A673 (cell line): ENCODE measurements at regions not wholly inside any gene's neighbourhood (a gene's known extent, or its start where the extent isn't known, plus 50 kb on each side); places are given as distances from the start of the nearest gene placed in this dataset.

Source experiments
- BruUV-seq: library from RNA; stranded (reverse); fragments of 400-500 nt; replicated peaks from 2 replicates; lab custom pipeline; 2021; lab: Mats Ljungman, UMichigan
- CTCF ChIA-PET: fragments of 300-600 bp; sonication (Branson Sonifier 250); formaldehyde crosslinking; loops from one replicate; lab custom pipeline; 2022; ENCODE audit warnings: antibody characterized with exemption; lab: Charles Lee
- POLR2A ChIA-PET: fragments of 300-600 bp; sonication (Branson Sonifier 250); formaldehyde crosslinking; loops from one replicate; lab custom pipeline; 2022; ENCODE audit warnings: antibody characterized with exemption; ENCODE audit not compliant: low non-redundant PET; lab: Charles Lee
- DNase-seq: peaks from one replicate; pipeline ENCODE4 v3.0.0-alpha.2; 2015; ENCODE audit warnings: low spot score
- H3K27ac ChIP-seq: fragments of 200-600 bp; sonication (generic); 2 replicates; pipeline ENCODE4 v1.5.1; 2016; ENCODE audit warnings: mixed run types, low read depth, mild to moderate bottlenecking, mixed read lengths, antibody characterized with exemption, low read length; ENCODE audit not compliant: poor library complexity, severe bottlenecking
- H3K27me3 ChIP-seq: fragments of 200-600 bp; sonication (generic); replicated peaks from 2 replicates; pipeline ENCODE4 v1.6.1; 2017; ENCODE audit warnings: mixed run types, low read depth, mild to moderate bottlenecking, mixed read lengths, antibody characterized with exemption, low read length; ENCODE audit not compliant: insufficient read depth, poor library complexity
- H3K36me3 ChIP-seq: fragments of 200-600 bp; sonication (generic); 2 replicates; pipeline ENCODE4 v1.6.1; 2016; ENCODE audit warnings: mixed run types, mild to moderate bottlenecking, mixed read lengths, antibody characterized with exemption, low read length; ENCODE audit not compliant: insufficient read depth, poor library complexity, severe bottlenecking
- H3K4me1 ChIP-seq: fragments of 200-600 bp; sonication (generic); 2 replicates; pipeline ENCODE4 v1.6.1; 2017; ENCODE audit warnings: mixed run types, mild to moderate bottlenecking, mixed read lengths, antibody characterized with exemption, low read length; ENCODE audit not compliant: insufficient read depth, poor library complexity, severe bottlenecking
- H3K4me3 ChIP-seq: fragments of 200-600 bp; sonication (generic); 2 replicates; pipeline ENCODE4 v1.5.1; 2016; ENCODE audit warnings: low read depth, mixed run types, mild to moderate bottlenecking, mixed read lengths, low read length; ENCODE audit not compliant: poor library complexity, severe bottlenecking
- H3K9me3 ChIP-seq: fragments of 200-600 bp; sonication (generic); 2 replicates; pipeline ENCODE4 v1.6.1; 2016; ENCODE audit warnings: mixed run types, low read depth, mild to moderate bottlenecking, mixed read lengths, antibody characterized with exemption, low read length; ENCODE audit not compliant: poor library complexity, severe bottlenecking
- EZH2 ChIP-seq: fragments of 200-600 bp; sonication (generic); IDR thresholded peaks from 2 replicates; pipeline ENCODE4 v1.6.1; 2017; ENCODE audit warnings: borderline replicate concordance, low read depth, mild to moderate bottlenecking, mixed read lengths, antibody characterized with exemption, low read length; ENCODE audit not compliant: poor library complexity, severe bottlenecking
- intact Hi-C: fragments of 100-400 bp; cut with micrococcal nuclease; formaldehyde crosslinking; loops from one replicate; pipeline ENCODE4 v1.10.0; 2022; ENCODE audit not compliant: unreplicated experiment
- TF ChIP-seq, protein P1 (sequence below): fragments of 300-800, 200-600 bp; sonication (generic); conservative IDR thresholded peaks from 2 replicates; pipeline ENCODE4 v1.5.1; 2017; ENCODE audit warnings: low read depth, mild to moderate bottlenecking, antibody characterized with exemption, low read length, moderate library complexity, mixed read lengths

DNA sequence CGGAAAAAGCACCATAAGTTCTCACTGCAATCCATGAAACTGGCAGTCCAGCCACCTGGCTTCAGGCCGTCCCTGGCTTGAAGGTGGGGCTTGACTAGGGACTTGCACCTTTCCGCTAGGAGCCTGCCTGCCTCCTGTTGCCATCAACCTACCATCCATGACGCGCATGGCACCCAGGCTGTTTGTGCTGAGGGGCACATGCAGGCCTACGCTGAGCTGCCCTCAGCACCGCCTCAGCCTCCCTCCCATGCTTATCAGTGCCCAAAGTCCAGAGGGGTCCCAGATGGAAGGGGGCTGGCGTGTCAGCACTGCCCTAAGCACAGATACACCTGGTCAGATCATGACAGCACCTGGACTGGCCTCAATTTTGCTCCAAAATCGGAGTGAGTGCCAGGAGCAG is 190.2 kb upstream of the LYPLAL1 start:
- POLR2A ChIA-PET, result no interaction called here
- no TSS peak for BruUV-seq
- H3K27me3 ChIP-seq, result peaks cover 11% of the 10 kb centered on the region
- no peak for DNase-seq
- no peak overlapping the region for H3K27ac ChIP-seq
- H3K4me3 ChIP-seq, result no peak overlapping the region
- H3K36me3 ChIP-seq, result no peaks in the 10 kb centered on the region
- H3K4me1 ChIP-seq, result no peaks in the 10 kb centered on the region
- TF ChIP-seq, protein P1, sequence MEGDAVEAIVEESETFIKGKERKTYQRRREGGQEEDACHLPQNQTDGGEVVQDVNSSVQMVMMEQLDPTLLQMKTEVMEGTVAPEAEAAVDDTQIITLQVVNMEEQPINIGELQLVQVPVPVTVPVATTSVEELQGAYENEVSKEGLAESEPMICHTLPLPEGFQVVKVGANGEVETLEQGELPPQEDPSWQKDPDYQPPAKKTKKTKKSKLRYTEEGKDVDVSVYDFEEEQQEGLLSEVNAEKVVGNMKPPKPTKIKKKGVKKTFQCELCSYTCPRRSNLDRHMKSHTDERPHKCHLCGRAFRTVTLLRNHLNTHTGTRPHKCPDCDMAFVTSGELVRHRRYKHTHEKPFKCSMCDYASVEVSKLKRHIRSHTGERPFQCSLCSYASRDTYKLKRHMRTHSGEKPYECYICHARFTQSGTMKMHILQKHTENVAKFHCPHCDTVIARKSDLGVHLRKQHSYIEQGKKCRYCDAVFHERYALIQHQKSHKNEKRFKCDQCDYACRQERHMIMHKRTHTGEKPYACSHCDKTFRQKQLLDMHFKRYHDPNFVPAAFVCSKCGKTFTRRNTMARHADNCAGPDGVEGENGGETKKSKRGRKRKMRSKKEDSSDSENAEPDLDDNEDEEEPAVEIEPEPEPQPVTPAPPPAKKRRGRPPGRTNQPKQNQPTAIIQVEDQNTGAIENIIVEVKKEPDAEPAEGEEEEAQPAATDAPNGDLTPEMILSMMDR, result no peak
- TF ChIP-seq EZH2, result no peak
- CTCF ChIA-PET, result no interaction called here
- intact Hi-C loops, result loop anchor here (10.0 kb wide), 1 partner anchor 639 kb away; the partner anchor contains the start of gene TGFB2
- no peaks in the 10 kb centered on the region for H3K9me3 ChIP-seq

DNA sequence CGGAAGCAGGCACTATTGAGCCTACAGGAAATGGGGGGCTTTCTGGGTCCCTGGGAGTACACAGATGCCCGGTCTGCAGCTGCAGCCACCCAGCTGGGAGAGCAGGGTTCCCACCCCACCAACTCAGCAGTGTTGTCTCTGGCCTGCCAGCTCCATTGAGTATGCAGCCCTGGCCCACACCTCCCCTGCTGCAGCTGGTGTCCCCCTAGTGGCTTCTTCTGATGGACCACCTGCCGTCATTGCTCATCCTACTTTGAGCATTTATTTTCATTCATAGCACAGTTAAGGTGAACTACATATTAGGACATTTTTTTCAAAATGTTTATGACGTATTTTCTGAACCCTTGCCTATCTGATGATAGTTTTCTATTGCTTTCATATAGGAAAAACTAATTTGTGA is 189.8 kb upstream of the LYPLAL1 start:
- Histone ChIP-seq H3K4me3 (no peak overlapping the region), H3K27me3 (peaks cover 11% of the 10 kb centered on the region), H3K9me3 (no peaks in the 10 kb centered on the region), H3K27ac (no peak overlapping the region), H3K36me3 (no peaks in the 10 kb centered on the region), H3K4me1 (no peaks in the 10 kb centered on the region)
- CTCF ChIA-PET, result no interaction called here
- POLR2A ChIA-PET, result no interaction called here
- DNase-seq, result peak; percentile 51
- BruUV-seq, result no TSS peak
- TF ChIP-seq, protein P1, result peak; percentile 59
- no peak for TF ChIP-seq EZH2
- intact Hi-C loops, result loop anchor here (10.0 kb wide), 1 partner anchor 639 kb away; the partner anchor contains the start of gene TGFB2

GRCh38 chr1:218985424-218985984 is 188.2 kb upstream of the LYPLAL1 start:
- intact Hi-C loops, result loop anchor here (10.0 kb wide), 1 partner anchor 641 kb away; the partner anchor contains the start of gene TGFB2
- Histone ChIP-seq H3K36me3 (no peaks in the 10 kb centered on the region), H3K4me3 (no peak overlapping the region), H3K4me1 (no peaks in the 10 kb centered on the region), H3K9me3 (no peaks in the 10 kb centered on the region), H3K27ac (no peak overlapping the region), H3K27me3 (peaks cover 10% of the 10 kb centered on the region)
- CTCF ChIA-PET, result interaction anchor here (0.6 kb wide), 1 partner anchor 651 kb away, joined by 3 read pairs; no protein-coding TSS in a partner anchor
- TF ChIP-seq EZH2, result no peak
- TF ChIP-seq, protein P1, result no peak
- DNase-seq, result no peak
- no TSS peak for BruUV-seq
- POLR2A ChIA-PET, result no interaction called here
